Smooth muscle cell (in vitro differentiated cells): ENCODE measurements at regions not wholly inside any gene's neighbourhood (a gene's known extent, or its start where the extent isn't known, plus 50 kb on each side); places are given as distances from the start of the nearest gene placed in this dataset.

ENCODE experiments used
- DNase-seq: peaks from one replicate; lab custom pipeline; 2025; ENCODE audit not compliant: unreplicated experiment; lab: John Stamatoyannopoulos, UW
- H2AFZ ChIP-seq: fragments of 200-600 bp; sonication (generic); 2 replicates; pipeline ENCODE4 v1.6.0; 2016; ENCODE audit warnings: antibody characterized with exemption, low read depth, mild to moderate bottlenecking
- H3F3A ChIP-seq: fragments of 200-600 bp; sonication (generic); 2 replicates; pipeline ENCODE4 v1.6.0; 2017; ENCODE audit warnings: antibody characterized with exemption, low read depth
- H3K27ac ChIP-seq: fragments of 200-600 bp; sonication (generic); 2 replicates; pipeline ENCODE4 v1.5.1; 2016; ENCODE audit warnings: low read depth, mild to moderate bottlenecking
- H3K27me3 ChIP-seq: fragments of 200-600 bp; sonication (generic); 2 replicates; pipeline ENCODE4 v1.6.1; 2016; ENCODE audit warnings: low read depth, mild to moderate bottlenecking
- H3K36me3 ChIP-seq: fragments of 200-600 bp; sonication (generic); 2 replicates; pipeline ENCODE4 v1.5.1; 2016; ENCODE audit warnings: low read depth
- H3K4me1 ChIP-seq: fragments of 200-600 bp; sonication (generic); 2 replicates; pipeline ENCODE4 v1.5.1; 2016; ENCODE audit warnings: low read depth
- H3K4me2 ChIP-seq: fragments of 200-600 bp; sonication (generic); 2 replicates; pipeline ENCODE4 v1.6.0; 2016; ENCODE audit warnings: mild to moderate bottlenecking
- H3K4me3 ChIP-seq: fragments of 200-600 bp; sonication (generic); 2 replicates; pipeline ENCODE4 v1.5.1; 2016; ENCODE audit warnings: mild to moderate bottlenecking
- H3K79me2 ChIP-seq: fragments of 200-600 bp; sonication (generic); 2 replicates; pipeline ENCODE4 v1.6.0; 2016; ENCODE audit warnings: low read depth, mild to moderate bottlenecking
- H3K9ac ChIP-seq: fragments of 200-600 bp; sonication (generic); 2 replicates; pipeline ENCODE4 v1.6.0; 2016; ENCODE audit warnings: low read depth
- H3K9me3 ChIP-seq: fragments of 200-600 bp; sonication (generic); replicated peaks from 2 replicates; pipeline ENCODE4 v1.5.1; 2016; ENCODE audit warnings: low read depth
- H4K20me1 ChIP-seq: fragments of 200-600 bp; sonication (generic); 2 replicates; pipeline ENCODE4 v1.6.0; 2016; ENCODE audit warnings: low read depth
- WGBS: methylation state at CpG from one replicate; pipeline ENCODE4 v1.1.7; 2016; ENCODE audit warnings: low lambda C conversion rate; 5-methylcytosine and 5-hydroxymethylcytosine counted together
- TF ChIP-seq, protein P1 (sequence below): fragments of 200-600 bp; sonication (generic); IDR thresholded peaks from 2 replicates; pipeline ENCODE4 v1.5.1; 2017; ENCODE audit warnings: borderline replicate concordance, mild to moderate bottlenecking, antibody characterized with exemption; ENCODE audit not compliant: insufficient read depth, poor library complexity, severe bottlenecking

DNA sequence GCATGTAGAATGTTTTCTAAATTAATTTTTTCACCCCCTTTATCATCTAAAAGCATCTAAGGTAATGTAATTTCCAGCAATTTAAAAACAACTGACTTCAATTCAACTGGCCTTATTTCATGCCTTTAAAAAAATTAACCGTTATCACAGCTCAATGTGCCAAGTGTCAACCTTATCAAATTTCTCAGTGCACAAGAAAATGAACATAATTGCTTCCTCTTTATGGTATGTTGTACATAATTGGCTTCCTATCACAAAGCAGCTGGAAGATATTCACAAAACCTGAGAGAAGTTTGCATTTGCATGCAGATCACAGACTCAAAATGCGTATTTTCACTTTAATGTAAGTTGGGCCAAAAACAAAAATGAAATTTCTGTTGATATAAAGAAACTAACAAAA is 966.4 kb downstream of the GRM8 start:
- no peaks in the 10 kb centered on the region for H3F3A ChIP-seq
- no peak overlapping the region for H3K27ac ChIP-seq
- WGBS = 88% methylated on average over 2 of the region's 2 CpGs
- H2AFZ ChIP-seq = no peak overlapping the region
- H4K20me1 ChIP-seq = no peaks in the 10 kb centered on the region
- H3K27me3 ChIP-seq = no peaks in the 10 kb centered on the region
- no peak for DNase-seq
- no peaks in the 10 kb centered on the region for H3K4me1 ChIP-seq
- no peak overlapping the region for H3K4me3 ChIP-seq
- H3K9ac ChIP-seq = no peak overlapping the region
- TF ChIP-seq, protein P1, sequence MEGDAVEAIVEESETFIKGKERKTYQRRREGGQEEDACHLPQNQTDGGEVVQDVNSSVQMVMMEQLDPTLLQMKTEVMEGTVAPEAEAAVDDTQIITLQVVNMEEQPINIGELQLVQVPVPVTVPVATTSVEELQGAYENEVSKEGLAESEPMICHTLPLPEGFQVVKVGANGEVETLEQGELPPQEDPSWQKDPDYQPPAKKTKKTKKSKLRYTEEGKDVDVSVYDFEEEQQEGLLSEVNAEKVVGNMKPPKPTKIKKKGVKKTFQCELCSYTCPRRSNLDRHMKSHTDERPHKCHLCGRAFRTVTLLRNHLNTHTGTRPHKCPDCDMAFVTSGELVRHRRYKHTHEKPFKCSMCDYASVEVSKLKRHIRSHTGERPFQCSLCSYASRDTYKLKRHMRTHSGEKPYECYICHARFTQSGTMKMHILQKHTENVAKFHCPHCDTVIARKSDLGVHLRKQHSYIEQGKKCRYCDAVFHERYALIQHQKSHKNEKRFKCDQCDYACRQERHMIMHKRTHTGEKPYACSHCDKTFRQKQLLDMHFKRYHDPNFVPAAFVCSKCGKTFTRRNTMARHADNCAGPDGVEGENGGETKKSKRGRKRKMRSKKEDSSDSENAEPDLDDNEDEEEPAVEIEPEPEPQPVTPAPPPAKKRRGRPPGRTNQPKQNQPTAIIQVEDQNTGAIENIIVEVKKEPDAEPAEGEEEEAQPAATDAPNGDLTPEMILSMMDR = no peak
- no peaks in the 10 kb centered on the region for H3K9me3 ChIP-seq
- H3K79me2 ChIP-seq = no peaks in the 10 kb centered on the region
- H3K36me3 ChIP-seq = no peaks in the 10 kb centered on the region
- no peak overlapping the region for H3K4me2 ChIP-seq

DNA sequence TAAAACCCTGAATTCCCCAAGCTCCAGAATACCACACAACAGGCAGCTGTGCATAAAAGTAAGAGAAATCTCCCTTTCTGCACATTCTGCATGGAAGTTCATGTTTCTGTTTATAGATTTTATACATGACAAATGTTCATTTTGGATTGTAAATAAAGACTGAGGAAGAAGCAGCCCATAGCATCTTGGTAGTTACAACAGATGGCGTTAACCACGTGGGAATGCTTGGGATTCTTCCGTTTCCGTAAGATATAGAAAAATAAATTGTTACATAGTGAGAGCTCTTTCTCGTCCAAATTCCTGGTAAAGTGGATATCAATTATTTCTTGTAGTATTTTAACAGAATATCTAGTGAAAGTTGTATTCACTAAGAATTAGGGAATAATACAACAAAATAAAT is 1016.5 kb downstream of the GRM8 start:
- WGBS = 86% methylated on average over 5 of the region's 5 CpGs
- H4K20me1 ChIP-seq = no peaks in the 10 kb centered on the region
- H3K9ac ChIP-seq = no peak overlapping the region

DNA sequence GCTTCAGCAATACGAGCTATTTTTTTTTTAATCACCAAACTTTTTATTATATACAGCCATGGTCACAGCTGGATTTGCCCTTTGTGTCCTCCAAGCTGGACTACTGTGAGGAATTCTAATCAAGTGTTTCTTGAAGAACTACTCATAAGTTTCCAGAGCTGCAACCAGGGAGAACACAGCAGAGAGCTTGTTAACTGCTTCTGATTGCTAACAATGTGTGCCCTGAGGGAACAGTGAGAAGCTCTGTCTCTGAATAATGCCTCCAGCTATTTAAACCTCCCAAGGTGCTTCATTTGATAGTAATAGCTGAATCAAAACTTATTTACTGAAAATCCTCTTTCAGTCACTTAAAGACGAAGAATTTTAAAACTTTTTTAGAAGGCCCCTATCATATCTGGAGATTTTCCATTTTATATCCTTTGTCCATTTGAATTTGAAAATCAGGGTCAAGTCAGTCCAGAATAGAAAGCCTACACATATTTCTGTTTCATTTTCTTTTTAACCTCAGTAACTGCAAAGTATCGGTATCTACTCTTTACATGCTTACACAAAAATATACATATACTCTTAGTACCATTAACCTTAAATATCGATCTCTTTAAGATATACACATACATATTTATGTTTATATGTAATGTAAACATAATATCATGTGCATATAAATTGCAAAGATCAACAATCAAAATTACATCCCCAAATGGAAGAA is 1024.2 kb downstream of the GRM8 start:
- Histone ChIP-seq H3K9me3 (no peaks in the 10 kb centered on the region), H3K27ac (no peak overlapping the region), H3K36me3 (no peaks in the 10 kb centered on the region), H2AFZ (peak overlapping the region; percentile 54), H3K4me3 (no peak overlapping the region), H3K27me3 (no peaks in the 10 kb centered on the region), H3K79me2 (no peaks in the 10 kb centered on the region), H3F3A (no peaks in the 10 kb centered on the region), H4K20me1 (no peaks in the 10 kb centered on the region), H3K4me1 (no peaks in the 10 kb centered on the region), H3K4me2 (no peak overlapping the region), H3K9ac (no peak overlapping the region)
- WGBS = 84% methylated on average over 4 of the region's 4 CpGs
- TF ChIP-seq, protein P1 = no peak
- DNase-seq = no peak

More for the DNA sequence above, 1016.5 kb downstream of the GRM8 start:
- Histone ChIP-seq H3K4me3 (no peak overlapping the region), H3K27ac (no peak overlapping the region), H3K36me3 (no peaks in the 10 kb centered on the region), H3K27me3 (no peaks in the 10 kb centered on the region), H3K9me3 (no peaks in the 10 kb centered on the region), H3K79me2 (no peaks in the 10 kb centered on the region), H2AFZ (no peak overlapping the region), H3F3A (no peaks in the 10 kb centered on the region), H3K4me2 (no peak overlapping the region), H3K4me1 (no peaks in the 10 kb centered on the region)
- DNase-seq = no peak
- TF ChIP-seq, protein P1 = no peak

DNA sequence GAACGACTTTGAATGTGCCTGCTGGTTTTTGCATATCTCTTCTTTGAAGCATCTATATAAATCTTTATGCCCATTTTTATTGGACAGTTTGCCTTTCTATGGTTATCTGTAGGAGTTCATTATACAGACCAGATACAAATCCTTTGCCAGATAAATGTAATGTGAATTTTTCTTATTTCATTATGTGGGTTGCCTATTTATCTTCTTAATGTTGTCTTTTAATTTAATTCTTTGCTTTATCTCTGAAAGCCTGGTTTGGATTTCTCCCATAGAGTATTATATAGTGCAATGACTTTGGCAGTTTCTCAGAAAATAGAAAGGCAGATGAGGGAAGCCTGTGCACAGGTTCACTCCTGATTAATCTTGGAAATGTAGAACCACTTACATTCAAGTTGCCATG is 1025.1 kb downstream of the GRM8 start:
- H3K4me1 ChIP-seq = no peaks in the 10 kb centered on the region
- 81% methylated on average over 1 of the region's 1 CpG for WGBS
- H3K27ac ChIP-seq = no peak overlapping the region
- DNase-seq = no peak
- H3K9me3 ChIP-seq = no peaks in the 10 kb centered on the region
- H3F3A ChIP-seq = no peaks in the 10 kb centered on the region
- H3K27me3 ChIP-seq = no peaks in the 10 kb centered on the region
- no peak overlapping the region for H2AFZ ChIP-seq
- H3K4me2 ChIP-seq = no peak overlapping the region
- no peaks in the 10 kb centered on the region for H3K79me2 ChIP-seq
- H3K36me3 ChIP-seq = no peaks in the 10 kb centered on the region
- no peak overlapping the region for H3K9ac ChIP-seq
- no peak overlapping the region for H3K4me3 ChIP-seq
- H4K20me1 ChIP-seq = no peaks in the 10 kb centered on the region
- TF ChIP-seq, protein P1 = no peak
